ENCODE measurements at regions not wholly inside any gene's neighbourhood (a gene's known extent, or its start where the extent isn't known, plus 50 kb on each side); places are given as distances from the start of the nearest gene placed in this dataset.
"Not testable (repeated sequence)": the region's sequence is repeated elsewhere in the genome, so short reads cannot be mapped to it uniquely, and the experiment has no call there.

GRCh38 chr12:5328669-5329517, 103.0 kb upstream of the NTF3 start:
- peak; percentile 8 for DNase-seq

- DNase-seq: no peak
Measured at GRCh38 chr12:5332551-5332950, 99.4 kb upstream of the NTF3 start.

- DNase-seq: peak; percentile 21
Measured at GRCh38 chr12:5333096-5333495, 98.8 kb upstream of the NTF3 start.

- DNase-seq: no peak
Measured at GRCh38 chr12:5335069-5335468, 96.8 kb upstream of the NTF3 start.

GRCh38 chr12:5341086-5341485, 90.8 kb upstream of the NTF3 start:
- not testable (repeated sequence) for DNase-seq

GRCh38 chr12:5343711-5344110, 88.2 kb upstream of the NTF3 start:
- no peak for DNase-seq

- DNase-seq: no peak
Measured at GRCh38 chr12:5344131-5344530, 87.8 kb upstream of the NTF3 start.

GRCh38 chr12:5345534-5345933, 86.4 kb upstream of the NTF3 start:
- no peak for DNase-seq

- no peak for DNase-seq
Measured at GRCh38 chr12:5348057-5348456, 83.9 kb upstream of the NTF3 start.

GRCh38 chr12:5348491-5348890, 83.4 kb upstream of the NTF3 start:
- DNase-seq: no peak

GRCh38 chr12:5364036-5364770, 67.7 kb upstream of the NTF3 start:
- no peak for DNase-seq

GRCh38 chr12:5369298-5369697, 62.6 kb upstream of the NTF3 start:
- DNase-seq: no peak

- DNase-seq: no peak
Measured at GRCh38 chr12:5371631-5372030, 60.3 kb upstream of the NTF3 start.

- no peak for DNase-seq
Measured at GRCh38 chr12:5374713-5375112, 57.2 kb upstream of the NTF3 start.

GRCh38 chr12:5375547-5376295, 56.2 kb upstream of the NTF3 start:
- DNase-seq: no peak

GRCh38 chr12:5376591-5377207, 55.2 kb upstream of the NTF3 start:
- no peak for DNase-seq

- DNase-seq: no peak
Measured at GRCh38 chr12:5377997-5378592, 53.8 kb upstream of the NTF3 start.

- DNase-seq: peak; percentile 21
Measured at GRCh38 chr12:5379749-5380496, 52.0 kb upstream of the NTF3 start.
